Keratinocyte (primary cell): ENCODE measurements at regions not wholly inside any gene's neighbourhood (a gene's known extent, or its start where the extent isn't known, plus 50 kb on each side); places are given as distances from the start of the nearest gene placed in this dataset.

ENCODE experiments used
- DNase-seq: peaks from one replicate; pipeline ENCODE4 v3.0.0-alpha.2; 2011; ENCODE audit warnings: low read depth, missing footprints, low spot score
- FAIRE-seq: peaks from 2 replicates; lab custom pipeline; 2011; peaks lifted over from hg19 to GRCh38; lab: Jason Lieb, UNC
- H2AFZ ChIP-seq: 2 replicates; pipeline ENCODE4 v1.6.0; 2012; ENCODE audit warnings: low read length, control low read depth, inconsistent platforms; ENCODE audit not compliant: control insufficient read depth
- H3K27ac ChIP-seq: 2 replicates; pipeline ENCODE4 v1.5.1; 2011; ENCODE audit warnings: low read length; ENCODE audit not compliant: control insufficient read depth, insufficient read depth
- H3K27me3 ChIP-seq: 3 replicates; pipeline ENCODE4 v1.6.0; 2011; ENCODE audit warnings: low read length; ENCODE audit not compliant: control insufficient read depth, insufficient read depth; ENCODE audit errors: extremely low read depth
- H3K36me3 ChIP-seq, 2 experiments: 2 replicates in 1 of 2; 3 replicates in 1 of 2; pipeline ENCODE4 v1.5.1; 2011; ENCODE audit warnings: low read length in 2 of 2, mild to moderate bottlenecking in 1 of 2; ENCODE audit not compliant: control insufficient read depth in 2 of 2, insufficient read depth in 2 of 2; ENCODE audit errors: extremely low read depth in 1 of 2
- H3K4me1 ChIP-seq: 3 replicates; pipeline ENCODE4 v1.5.1; 2011; ENCODE audit warnings: low read length; ENCODE audit not compliant: control insufficient read depth, insufficient read depth; ENCODE audit errors: extremely low read depth
- H3K4me2 ChIP-seq: 3 replicates; pipeline ENCODE4 v1.6.0; 2011; ENCODE audit warnings: low read depth, low read length; ENCODE audit not compliant: control insufficient read depth, insufficient read depth; ENCODE audit errors: extremely low read depth
- H3K4me3 ChIP-seq, 3 experiments: fragments of 200-600 bp in 1 of 3; sonication (generic) in 1 of 3; 2 replicates in 2 of 3; 3 replicates in 1 of 3; pipeline ENCODE4 v1.5.1; 2011 to 2016; ENCODE audit warnings: low read length in 3 of 3, mild to moderate bottlenecking in 3 of 3, control low read depth in 2 of 3, inconsistent platforms in 1 of 3, low read depth in 1 of 3, mixed read lengths in 1 of 3, mixed run types in 1 of 3, moderate library complexity in 1 of 3; ENCODE audit not compliant: control insufficient read depth in 2 of 3, insufficient read depth in 2 of 3; ENCODE audit errors: extremely low read depth in 1 of 3
- H3K79me2 ChIP-seq: 2 replicates; pipeline ENCODE4 v1.6.0; 2012; ENCODE audit warnings: low read length; ENCODE audit not compliant: control insufficient read depth, insufficient read depth
- H3K9ac ChIP-seq: 3 replicates; pipeline ENCODE4 v1.6.0; 2011; ENCODE audit warnings: low read length; ENCODE audit not compliant: control insufficient read depth, insufficient read depth; ENCODE audit errors: extremely low read depth
- H3K9me1 ChIP-seq: 3 replicates; pipeline ENCODE4 v1.6.0; 2011; ENCODE audit warnings: low read length; ENCODE audit not compliant: control insufficient read depth, insufficient read depth; ENCODE audit errors: extremely low read depth
- H3K9me3 ChIP-seq: 2 replicates; pipeline ENCODE4 v1.5.1; 2012; ENCODE audit warnings: low read depth, low read length; ENCODE audit not compliant: control insufficient read depth
- H4K20me1 ChIP-seq: 3 replicates; pipeline ENCODE4 v1.6.0; 2011; ENCODE audit warnings: low read length; ENCODE audit not compliant: control insufficient read depth, insufficient read depth; ENCODE audit errors: extremely low read depth
- CTCF ChIP-seq, 3 experiments: IDR thresholded peaks in 1 of 3; conservative IDR thresholded peaks in 1 of 3; optimal IDR thresholded peaks in 1 of 3; 2 replicates in 2 of 3; 3 replicates in 1 of 3; pipeline versions ENCODE3 to v1.5.1; 2011; ENCODE audit warnings: low read length in 3 of 3, mild to moderate bottlenecking in 3 of 3, moderate library complexity in 2 of 3, control low read depth in 1 of 3, inconsistent platforms in 1 of 3; ENCODE audit not compliant: insufficient read depth in 2 of 3; ENCODE audit errors: extremely low read depth in 1 of 3
- EZH2 ChIP-seq: IDR thresholded peaks from one replicate; pipeline ENCODE4 v1.6.1; 2012; ENCODE audit warnings: inconsistent platforms, mild to moderate bottlenecking, low read length, moderate library complexity
- dilution Hi-C: fragments of 300-500 bp; cut with MboI; formaldehyde crosslinking; loops from one replicate; pipeline ENCODE4 v1.7.0; 2020; ENCODE audit warnings: low sequenced_read_pairs; ENCODE audit not compliant: extremely low pct_ligation_motif_present

GRCh38 chr13:107459430-107459829 lies 755.9 kb downstream of the LIG4 start:
- no peak overlapping the region for H3K9ac ChIP-seq
- H2AFZ ChIP-seq, result no peak overlapping the region
- H3K4me1 ChIP-seq, result no peaks in the 10 kb centered on the region
- FAIRE-seq (no peak), DNase-seq (no peak)
- no peak overlapping the region for H3K4me3 ChIP-seq
- H3K9me1 ChIP-seq, result no peaks in the 10 kb centered on the region
- no peak overlapping the region for H3K4me2 ChIP-seq
- no peak for TF ChIP-seq EZH2
- no peak for TF ChIP-seq CTCF (optimal IDR thresholded peaks at IDR 0.05 in 1 of 3, IDR thresholded peaks at IDR 0.05 in 1 of 3, conservative IDR thresholded peaks at IDR 0.05 in 1 of 3; ENCODE audit: extremely low read depth in 1 of 3, insufficient read depth in 2 of 3, low read length in 3 of 3)
- no peaks in the 10 kb centered on the region for H3K36me3 ChIP-seq
- no peaks in the 10 kb centered on the region for H3K27me3 ChIP-seq
- dilution Hi-C loops, result no loop called here
- no peaks in the 10 kb centered on the region for H4K20me1 ChIP-seq
- H3K27ac ChIP-seq, result no peak overlapping the region
- peaks cover 2% of the 10 kb centered on the region for H3K9me3 ChIP-seq
- no peaks in the 10 kb centered on the region for H3K79me2 ChIP-seq

GRCh38 chr13:107458269-107458668 lies 757.1 kb downstream of the LIG4 start:
- no peaks in the 10 kb centered on the region for H3K9me1 ChIP-seq
- H3K4me3 ChIP-seq, result no peak overlapping the region
- no peaks in the 10 kb centered on the region for H3K27me3 ChIP-seq
- H4K20me1 ChIP-seq, result no peaks in the 10 kb centered on the region
- H3K9ac ChIP-seq, result no peak overlapping the region
- TF ChIP-seq EZH2 (no peak), CTCF (optimal IDR thresholded peaks at IDR 0.05 in 1 of 3, IDR thresholded peaks at IDR 0.05 in 1 of 3, conservative IDR thresholded peaks at IDR 0.05 in 1 of 3; ENCODE audit: extremely low read depth in 1 of 3, insufficient read depth in 2 of 3, low read length in 3 of 3) (no peak)
- H3K27ac ChIP-seq, result no peak overlapping the region
- no peaks in the 10 kb centered on the region for H3K79me2 ChIP-seq
- FAIRE-seq, result no peak
- H3K36me3 ChIP-seq, result no peaks in the 10 kb centered on the region
- DNase-seq, result no peak
- H3K4me1 ChIP-seq, result no peaks in the 10 kb centered on the region
- no peak overlapping the region for H2AFZ ChIP-seq
- dilution Hi-C loops, result no loop called here
- peaks cover 3% of the 10 kb centered on the region for H3K9me3 ChIP-seq
- no peak overlapping the region for H3K4me2 ChIP-seq
